Endothelial cell of umbilical vein (primary cell): ENCODE measurements at regions not wholly inside any gene's neighbourhood (a gene's known extent, or its start where the extent isn't known, plus 50 kb on each side); places are given as distances from the start of the nearest gene placed in this dataset.

Source experiments
- CTCF ChIP-seq, 2 donors: IDR thresholded peaks; 1 replicate in 1 of 2; 2 replicates in 1 of 2; pipeline ENCODE4 v1.5.1; 2011; ENCODE audit warnings: low read length in 2 of 2, mild to moderate bottlenecking in 2 of 2, moderate library complexity in 2 of 2, control low read depth in 1 of 2, inconsistent platforms in 1 of 2, low read depth in 1 of 2; ENCODE audit not compliant: insufficient read depth in 1 of 2; ENCODE audit errors: extremely low read depth in 1 of 2
- EZH2 ChIP-seq: IDR thresholded peaks from 2 replicates; pipeline ENCODE4 v1.6.1; 2012; ENCODE audit warnings: borderline replicate concordance, low read depth, mild to moderate bottlenecking, moderate library complexity, low read length, inconsistent platforms; ENCODE audit not compliant: severe bottlenecking
- GATA2 ChIP-seq: IDR thresholded peaks from 2 replicates; pipeline ENCODE4 v1.7.0; 2011; ENCODE audit warnings: low read depth, mild to moderate bottlenecking, moderate library complexity, mixed read lengths, low read length; ENCODE audit not compliant: insufficient read length, insufficient read depth
- MYC ChIP-seq: IDR thresholded peaks from one replicate; pipeline ENCODE4 v1.6.1; 2011; ENCODE audit warnings: mild to moderate bottlenecking, low read depth, low read length
- POLR2A ChIP-seq: IDR thresholded peaks from 2 replicates; pipeline ENCODE4 v1.6.1; 2012; ENCODE audit warnings: low read depth, mild to moderate bottlenecking, control low read depth, low read length
- POLR2AphosphoS5 ChIP-seq: IDR thresholded peaks from 2 replicates; pipeline ENCODE4 v1.6.1; 2012; ENCODE audit warnings: low read depth, mild to moderate bottlenecking, control low read depth, low read length, moderate library complexity; ENCODE audit not compliant: insufficient read depth

DNA sequence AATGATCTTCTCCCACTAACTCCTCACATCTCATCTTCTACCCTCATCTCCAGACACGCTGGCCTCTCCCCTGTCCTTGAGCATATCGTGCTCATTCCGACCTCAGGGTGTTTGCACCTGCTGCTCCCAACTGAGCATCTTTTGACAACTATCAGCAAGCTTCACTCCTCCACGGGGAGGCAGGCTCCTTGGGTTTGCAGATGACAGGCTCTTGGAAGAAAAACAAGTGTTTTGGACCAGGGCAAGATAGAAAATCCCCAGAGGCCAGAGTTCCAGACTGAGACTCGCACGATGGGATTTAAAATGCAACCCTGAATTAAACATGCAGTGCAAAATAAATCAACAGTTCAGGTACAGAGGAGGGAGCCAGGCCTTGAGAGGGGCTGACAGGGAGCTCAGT lies 246.7 kb downstream of the PTPRU start:
- TF ChIP-seq MYC (no peak), POLR2A (no peak), POLR2AphosphoS5 (no peak), CTCF (IDR thresholded peaks at IDR 0.05; ENCODE audit: extremely low read depth in 1 of 2, insufficient read depth in 1 of 2, low read depth in 1 of 2, low read length in 2 of 2) (no peak), EZH2 (no peak), GATA2 (no peak)
